H54 (cell line): ENCODE measurements at regions not wholly inside any gene's neighbourhood (a gene's known extent, or its start where the extent isn't known, plus 50 kb on each side); places are given as distances from the start of the nearest gene placed in this dataset.
"Not testable (repeated sequence)": the region's sequence is repeated elsewhere in the genome, so short reads cannot be mapped to it uniquely, and the experiment has no call there.

Experiments
- DNase-seq: peaks from one replicate; pipeline ENCODE4 v3.0.0; 2011; ENCODE audit warnings: low spot score, mixed read lengths; ENCODE audit not compliant: insufficient read length
- FAIRE-seq: peaks from 3 replicates; lab custom pipeline; 2011; peaks lifted over from hg19 to GRCh38; lab: Jason Lieb, UNC
- POLR2A ChIP-seq: IDR thresholded peaks from 2 replicates; pipeline ENCODE4 v1.6.1; 2011; ENCODE audit warnings: low read depth, mild to moderate bottlenecking, low read length

DNA sequence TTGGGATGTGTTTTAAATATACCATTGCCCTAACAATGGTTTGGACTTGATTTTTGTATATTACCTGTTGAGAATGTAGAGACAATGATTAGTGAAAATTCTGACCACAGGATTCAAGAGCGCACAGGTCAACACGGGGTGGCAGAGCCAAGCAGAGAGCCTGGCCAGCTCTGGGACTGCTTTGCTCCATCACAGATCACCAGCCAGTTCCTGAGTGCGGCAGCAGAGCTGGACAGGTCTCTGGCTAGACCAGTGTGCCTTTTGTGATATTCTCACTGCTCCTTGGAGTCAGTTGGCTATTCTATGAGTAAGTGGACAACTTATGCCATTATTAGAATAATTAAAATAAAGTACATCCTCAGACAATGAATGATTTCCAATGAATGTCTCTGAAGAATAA, 351.2 kb upstream of the ATP10A start:
- DNase-seq (no peak), FAIRE-seq (no peak)
- TF ChIP-seq POLR2A, result no peak

GRCh38 chr15:26213427-26213826, 350.3 kb upstream of the ATP10A start:
- no peak for FAIRE-seq
- TF ChIP-seq POLR2A, result no peak
- no peak for DNase-seq

GRCh38 chr15:26212109-26212508, 349.0 kb upstream of the ATP10A start:
- no peak for DNase-seq
- no peak for FAIRE-seq
- TF ChIP-seq POLR2A, result no peak

- no peak for DNase-seq
- no peak for FAIRE-seq
- no peak for TF ChIP-seq POLR2A
These were observed 347.9 kb upstream of the ATP10A start for GRCh38 chr15:26210980-26211379.

GRCh38 chr15:26201177-26201858, 338.2 kb upstream of the ATP10A start:
- no peak for FAIRE-seq
- DNase-seq, result no peak
- no peak for TF ChIP-seq POLR2A

DNA sequence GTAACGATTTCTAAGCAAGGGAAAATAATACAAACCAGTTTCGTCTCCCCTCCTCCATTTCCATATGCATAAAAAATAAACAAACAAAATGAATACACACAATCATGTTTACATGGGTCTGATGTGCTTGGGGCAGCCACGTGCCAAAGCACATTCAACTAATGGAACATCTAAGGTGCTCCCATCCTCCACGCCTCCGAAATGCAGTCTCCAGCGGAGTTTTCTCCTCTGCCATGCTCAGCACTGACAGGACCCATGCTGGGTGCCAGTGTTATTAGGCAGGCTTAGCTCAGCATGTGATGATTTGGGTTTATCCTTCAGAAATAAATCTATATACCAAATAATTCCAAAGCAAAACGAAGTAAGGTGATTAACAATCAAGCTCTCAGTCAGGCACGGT, 337.3 kb upstream of the ATP10A start:
- DNase-seq (no peak), FAIRE-seq (no peak)
- no peak for TF ChIP-seq POLR2A

DNA sequence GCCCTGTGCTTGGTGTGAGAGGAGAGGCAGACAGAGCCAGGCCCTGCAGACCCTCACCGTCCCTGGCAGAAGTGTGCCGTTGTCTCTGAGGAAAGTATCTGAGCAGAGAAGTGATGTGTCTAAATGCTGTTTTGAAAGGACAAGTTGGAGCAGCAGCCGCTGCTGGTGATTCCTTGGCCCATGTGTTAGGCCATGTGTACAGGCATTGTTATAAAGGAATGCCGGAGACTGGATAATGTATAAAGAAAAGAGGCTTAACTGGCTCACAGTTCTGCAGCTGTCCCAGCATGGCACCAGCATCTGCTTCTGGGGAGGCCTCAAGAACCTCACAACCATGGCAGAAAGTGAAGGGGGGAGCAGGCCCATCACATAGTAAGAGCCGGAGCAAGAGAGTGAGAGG, 334.6 kb upstream of the ATP10A start:
- no peak for FAIRE-seq
- no peak for DNase-seq
- TF ChIP-seq POLR2A, result no peak

GRCh38 chr15:26197060-26197459, 333.9 kb upstream of the ATP10A start:
- TF ChIP-seq POLR2A, result no peak
- FAIRE-seq, result no peak
- no peak for DNase-seq

DNA sequence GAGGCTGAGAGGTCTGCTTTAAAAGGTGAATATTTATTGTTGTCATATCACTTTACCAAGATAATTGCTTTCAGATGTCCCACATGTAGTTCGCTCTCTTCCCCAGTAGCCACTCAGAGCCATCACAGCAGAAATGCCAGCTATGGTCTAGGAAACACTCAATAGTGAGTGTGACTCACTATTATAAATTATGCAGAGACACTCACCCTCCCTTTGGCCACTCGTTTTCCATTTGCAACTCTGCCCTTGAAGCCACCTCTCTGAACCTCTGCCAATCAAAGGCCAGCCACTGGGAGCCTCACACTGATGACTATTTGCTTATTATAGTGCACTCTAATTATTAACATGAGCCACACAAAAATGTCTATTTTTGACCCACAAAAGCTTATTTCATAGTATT, 328.1 kb upstream of the ATP10A start:
- no peak for TF ChIP-seq POLR2A
- DNase-seq (no peak), FAIRE-seq (no peak)

GRCh38 chr15:26186138-26186537, 323.0 kb upstream of the ATP10A start:
- not testable (repeated sequence) for DNase-seq, FAIRE-seq

- TF ChIP-seq POLR2A, result no peak
- no peak for DNase-seq
- no peak for FAIRE-seq
These were observed 319.3 kb upstream of the ATP10A start for GRCh38 chr15:26182441-26182840.

- FAIRE-seq, result no peak
- DNase-seq, result no peak
- TF ChIP-seq POLR2A, result no peak
These were observed 316.8 kb upstream of the ATP10A start for GRCh38 chr15:26179906-26180305.

DNA sequence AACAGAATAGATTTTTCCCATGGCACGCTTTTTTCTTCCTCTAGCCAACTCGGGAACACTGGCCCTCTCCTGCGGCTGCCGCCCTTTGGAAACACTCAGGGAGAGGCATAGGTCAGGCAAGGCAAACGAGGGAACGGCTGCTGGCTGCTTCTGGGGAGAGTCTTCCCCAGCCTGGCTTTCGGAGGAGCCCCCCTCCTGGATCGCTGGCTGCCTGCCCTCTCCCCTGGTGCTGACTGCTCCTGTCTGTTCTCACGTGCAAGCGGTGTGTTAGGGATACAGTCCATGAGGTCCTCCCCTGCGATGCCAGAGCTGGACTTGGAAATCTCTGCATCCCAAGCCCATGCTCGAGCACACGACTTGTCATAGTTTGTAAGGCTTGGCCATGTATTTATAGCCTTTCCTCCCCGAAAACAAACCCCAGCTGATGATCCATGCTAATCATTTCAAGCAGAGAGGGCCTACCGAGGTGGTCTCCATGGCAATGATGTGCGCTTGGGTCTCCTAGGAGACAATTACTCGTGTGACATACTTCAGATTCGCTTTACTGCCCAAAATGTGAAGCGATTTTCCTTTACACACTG, 315.6 kb upstream of the ATP10A start:
- no peak for TF ChIP-seq POLR2A
- DNase-seq (no peak), FAIRE-seq (no peak)

- TF ChIP-seq POLR2A, result no peak
- no peak for DNase-seq
- no peak for FAIRE-seq
These were observed 314.7 kb upstream of the ATP10A start for GRCh38 chr15:26177816-26178215.

DNA sequence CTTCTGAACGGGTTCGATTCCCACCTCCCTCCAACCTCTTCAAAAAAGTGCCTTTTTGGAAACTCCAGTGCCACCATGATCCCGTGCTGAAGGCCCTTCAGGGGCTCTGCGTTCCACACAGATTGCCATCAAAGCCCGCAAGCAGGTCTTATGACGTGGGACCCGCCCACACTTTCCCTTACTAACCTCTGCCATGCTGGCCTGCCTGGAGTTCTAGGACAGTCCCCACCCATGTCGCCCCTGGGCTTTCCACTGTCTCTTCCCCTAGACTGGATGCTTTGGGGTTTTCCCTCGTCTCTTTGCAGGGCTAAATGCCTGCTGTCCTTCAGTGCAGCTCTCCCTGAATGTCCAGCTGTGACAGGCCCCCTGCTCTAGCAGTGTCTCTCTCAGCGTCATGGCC, 313.7 kb upstream of the ATP10A start:
- no peak for DNase-seq
- no peak for FAIRE-seq
- TF ChIP-seq POLR2A, result no peak
